ENCODE measurements at regions not wholly inside any gene's neighbourhood (a gene's known extent, or its start where the extent isn't known, plus 50 kb on each side); places are given as distances from the start of the nearest gene placed in this dataset.

DNA sequence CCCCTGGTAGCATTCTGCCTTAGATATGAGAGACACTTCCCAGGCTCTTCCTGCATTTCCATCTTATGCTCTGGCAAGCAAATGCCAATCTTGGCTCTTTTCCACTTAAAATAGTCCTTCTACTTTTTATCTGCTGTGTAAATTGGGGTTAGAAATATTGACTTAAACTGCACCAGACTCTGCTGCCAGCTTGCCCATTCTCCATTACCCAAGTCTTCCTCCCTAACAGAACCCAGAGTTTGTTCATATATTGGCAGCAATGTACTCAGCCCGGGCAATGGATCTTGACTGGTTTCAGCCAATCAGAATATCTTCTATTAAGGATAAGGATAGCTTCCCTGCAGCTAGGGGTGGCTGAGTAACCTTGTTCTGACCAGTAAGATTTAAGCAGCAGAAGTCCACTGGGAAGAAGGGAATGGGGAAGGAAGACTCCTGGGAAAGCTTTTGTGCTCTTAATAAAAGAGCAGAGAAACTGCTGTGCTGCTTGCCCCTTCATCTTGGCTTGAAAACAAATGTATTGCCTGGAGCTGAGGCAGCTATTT is 177.1 kb downstream of the KCNRG start:
- WGBS, 5 donors, result 84 to 94% (median 90%) methylated on average over 1 of the region's 1 CpG
- TF ChIP-seq POLR2A (IDR thresholded peaks at IDR 0.05), result no peak
- TF ChIP-seq, protein P1, sequence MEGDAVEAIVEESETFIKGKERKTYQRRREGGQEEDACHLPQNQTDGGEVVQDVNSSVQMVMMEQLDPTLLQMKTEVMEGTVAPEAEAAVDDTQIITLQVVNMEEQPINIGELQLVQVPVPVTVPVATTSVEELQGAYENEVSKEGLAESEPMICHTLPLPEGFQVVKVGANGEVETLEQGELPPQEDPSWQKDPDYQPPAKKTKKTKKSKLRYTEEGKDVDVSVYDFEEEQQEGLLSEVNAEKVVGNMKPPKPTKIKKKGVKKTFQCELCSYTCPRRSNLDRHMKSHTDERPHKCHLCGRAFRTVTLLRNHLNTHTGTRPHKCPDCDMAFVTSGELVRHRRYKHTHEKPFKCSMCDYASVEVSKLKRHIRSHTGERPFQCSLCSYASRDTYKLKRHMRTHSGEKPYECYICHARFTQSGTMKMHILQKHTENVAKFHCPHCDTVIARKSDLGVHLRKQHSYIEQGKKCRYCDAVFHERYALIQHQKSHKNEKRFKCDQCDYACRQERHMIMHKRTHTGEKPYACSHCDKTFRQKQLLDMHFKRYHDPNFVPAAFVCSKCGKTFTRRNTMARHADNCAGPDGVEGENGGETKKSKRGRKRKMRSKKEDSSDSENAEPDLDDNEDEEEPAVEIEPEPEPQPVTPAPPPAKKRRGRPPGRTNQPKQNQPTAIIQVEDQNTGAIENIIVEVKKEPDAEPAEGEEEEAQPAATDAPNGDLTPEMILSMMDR (IDR thresholded peaks at IDR 0.05 in 8 of 11, conservative IDR thresholded peaks at IDR 0.05 in 3 of 11), result no peak
- TF ChIP-seq POLR2AphosphoS5 (IDR thresholded peaks at IDR 0.05), result no peak
- Histone ChIP-seq H3K27me3 (replicated peaks in 1 of 7) (no peaks in the 10 kb centered on the region), H3K4me3 (no peak overlapping the region), H3K9me3 (no peaks in the 10 kb centered on the region), H3K36me3 (no peaks in the 10 kb centered on the region), H3K27ac (no peak overlapping the region), H3K4me1 (no peaks in the 10 kb centered on the region)
- DNase-seq, result no peak
- intact Hi-C loops (cut with DNase I; ENCODE audit: low total_unique reads), result no loop called here

DNA sequence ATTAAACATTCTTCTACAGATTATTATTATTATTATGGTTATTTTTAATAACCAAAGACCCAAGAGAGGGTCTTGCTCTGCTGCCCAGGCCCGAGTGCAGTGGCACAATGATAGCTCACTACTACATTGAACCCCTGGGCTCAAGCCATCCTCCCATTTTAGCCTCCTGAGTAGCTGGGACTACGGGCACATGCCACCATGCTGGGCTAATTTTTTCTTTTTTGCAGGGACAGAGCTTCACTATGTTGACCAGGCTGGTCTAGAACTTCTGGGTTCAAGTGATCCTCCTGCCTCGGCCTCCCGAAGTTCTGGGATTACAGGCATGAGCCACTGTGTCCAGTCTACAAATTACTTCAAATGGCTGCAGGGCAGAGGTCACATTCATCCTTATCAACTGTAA is 179.8 kb downstream of the KCNRG start:
- Histone ChIP-seq H3K27ac (no peak overlapping the region), H3K27me3 (replicated peaks in 1 of 7) (no peaks in the 10 kb centered on the region), H3K4me3 (no peak overlapping the region), H3K4me1 (peaks cover 0 to 10% (median 2%) of the 10 kb centered on the region in 6 donors), H3K36me3 (no peaks in the 10 kb centered on the region), H3K9me3 (no peaks in the 10 kb centered on the region)
- intact Hi-C loops (cut with DNase I; ENCODE audit: low total_unique reads), result no loop called here
- 67 to 74% (median 69%) methylated on average over 4 of the region's 4 CpGs for WGBS, 5 donors
- no peak for TF ChIP-seq POLR2AphosphoS5 (IDR thresholded peaks at IDR 0.05)
- TF ChIP-seq, protein P1 (IDR thresholded peaks at IDR 0.05 in 8 of 11, conservative IDR thresholded peaks at IDR 0.05 in 3 of 11), result no peak
- TF ChIP-seq POLR2A (IDR thresholded peaks at IDR 0.05), result no peak
- DNase-seq, result no peak

DNA sequence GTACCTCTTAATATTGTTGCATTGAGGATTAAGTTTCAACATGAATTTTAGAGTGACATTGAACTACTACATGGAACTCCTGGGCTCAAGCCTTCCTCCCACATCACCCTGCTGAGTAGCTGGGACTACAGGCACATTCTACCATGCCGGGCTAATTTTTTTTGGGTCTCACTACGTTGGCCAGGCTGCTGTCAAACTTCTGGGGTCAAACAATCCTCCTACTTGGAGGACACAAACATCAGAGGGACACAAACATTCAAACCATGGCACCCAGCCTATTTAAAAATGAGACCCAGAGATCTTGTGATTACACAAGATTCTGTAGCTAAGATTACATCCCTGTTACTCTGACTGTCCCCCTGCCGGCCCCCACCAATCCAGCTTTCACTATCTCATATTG is 180.9 kb downstream of the KCNRG start:
- no peaks in the 10 kb centered on the region for H3K36me3 ChIP-seq
- TF ChIP-seq, protein P1 (IDR thresholded peaks at IDR 0.05 in 8 of 11, conservative IDR thresholded peaks at IDR 0.05 in 3 of 11), result no peak
- TF ChIP-seq POLR2AphosphoS5 (IDR thresholded peaks at IDR 0.05) (no peak), POLR2A (IDR thresholded peaks at IDR 0.05) (no peak)
- DNase-seq, result no peak
- no peak overlapping the region for H3K27ac ChIP-seq
- no peaks in the 10 kb centered on the region for H3K9me3 ChIP-seq
- WGBS, 5 donors, result 75 to 89% (median 79%) methylated on average over 3 of the region's 3 CpGs
- H3K27me3 ChIP-seq (replicated peaks in 1 of 7), result no peaks in the 10 kb centered on the region
- no peak overlapping the region for H3K4me3 ChIP-seq
- intact Hi-C loops (cut with DNase I; ENCODE audit: low total_unique reads), result no loop called here
- H3K4me1 ChIP-seq, result peaks cover 0 to 10% (median 3%) of the 10 kb centered on the region in 6 donors

DNA sequence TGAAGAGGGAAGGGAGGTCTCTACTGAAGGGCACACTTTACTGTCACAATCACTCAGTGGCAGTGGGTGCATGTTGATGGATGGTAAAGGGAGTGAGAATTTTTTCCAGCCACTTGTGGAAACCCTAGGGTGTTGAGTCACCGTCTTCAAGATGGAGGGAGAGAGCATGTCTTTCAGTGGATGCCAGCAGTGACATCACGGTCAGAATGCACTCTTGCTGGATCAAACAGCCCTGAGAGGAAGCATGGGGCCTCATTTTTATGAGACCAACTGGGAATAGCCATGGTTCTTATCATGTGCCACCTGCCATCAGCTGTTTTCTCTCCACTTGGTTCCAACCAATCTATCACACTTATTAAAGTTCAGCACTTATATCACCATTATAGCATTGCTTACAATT is 182.5 kb downstream of the KCNRG start:
- intact Hi-C loops (cut with DNase I; ENCODE audit: low total_unique reads), result no loop called here
- TF ChIP-seq POLR2AphosphoS5 (IDR thresholded peaks at IDR 0.05) (no peak), POLR2A (IDR thresholded peaks at IDR 0.05) (no peak)
- Histone ChIP-seq H3K27ac (peak overlapping the region in 1 of 8 donors; percentile 12), H3K36me3 (no peaks in the 10 kb centered on the region), H3K27me3 (replicated peaks in 1 of 7) (no peaks in the 10 kb centered on the region), H3K9me3 (no peaks in the 10 kb centered on the region), H3K4me3 (no peak overlapping the region), H3K4me1 (peaks cover 0 to 10% (median 3%) of the 10 kb centered on the region in 6 donors)
- DNase-seq, result no peak
- 86 to 95% (median 90%) methylated on average over 2 of the region's 2 CpGs for WGBS, 5 donors

DNA sequence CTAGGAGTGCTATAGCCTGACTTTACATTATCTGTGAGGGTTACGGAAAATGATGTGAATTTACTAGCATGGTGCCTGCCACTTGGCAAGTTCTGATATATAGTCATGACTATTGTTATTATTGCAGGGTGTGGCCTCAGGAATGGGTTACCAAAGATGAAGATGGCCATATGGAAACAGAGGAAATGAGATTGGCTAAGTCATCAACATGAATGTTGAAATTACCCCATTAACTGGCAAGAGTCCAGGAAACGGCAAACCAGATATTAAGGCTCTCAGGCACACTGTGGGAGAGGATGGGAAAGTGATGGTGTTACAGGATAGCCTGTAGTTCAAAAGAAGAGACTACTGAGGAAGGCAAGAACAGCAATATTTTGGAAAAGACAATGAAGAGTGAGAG is 183.3 kb downstream of the KCNRG start:
- no peaks in the 10 kb centered on the region for H3K27me3 ChIP-seq (replicated peaks in 1 of 7)
- TF ChIP-seq, protein P1 (IDR thresholded peaks at IDR 0.05 in 8 of 11, conservative IDR thresholded peaks at IDR 0.05 in 3 of 11), result no peak
- TF ChIP-seq POLR2A (IDR thresholded peaks at IDR 0.05) (no peak), POLR2AphosphoS5 (IDR thresholded peaks at IDR 0.05) (no peak)
- H3K9me3 ChIP-seq, result no peaks in the 10 kb centered on the region
- peak overlapping the region in 2 of 8 donors; percentile 12 to 29 for H3K27ac ChIP-seq
- peaks cover 0 to 10% (median 3%) of the 10 kb centered on the region in 6 donors for H3K4me1 ChIP-seq
- no peak overlapping the region for H3K4me3 ChIP-seq
- WGBS, 5 donors, result 60 to 81% (median 70%) methylated on average over 2 of the region's 2 CpGs
- H3K36me3 ChIP-seq, result no peaks in the 10 kb centered on the region
- intact Hi-C loops (cut with DNase I; ENCODE audit: low total_unique reads), result no loop called here
- no peak for DNase-seq
